Transverse colon (tissue), 3 donors: ENCODE measurements at regions not wholly inside any gene's neighbourhood (a gene's known extent, or its start where the extent isn't known, plus 50 kb on each side); places are given as distances from the start of the nearest gene placed in this dataset.

Source experiments
- EP300 ChIP-seq: sonication (generic); formaldehyde crosslinking; IDR thresholded peaks from one replicate; pipeline ENCODE4 v1.6.1; 2017; ENCODE audit warnings: antibody characterized with exemption, low read depth
- TF ChIP-seq, protein P1 (sequence below), 5 experiments: fragments of 200-600 bp in 3 of 5; fragments of 450-650 bp in 2 of 5; sonication (generic) in 3 of 5; IDR thresholded peaks; 1 replicate in 2 of 5; 2 replicates in 3 of 5; pipeline ENCODE4 v1.5.1; 2016 to 2017; ENCODE audit warnings: antibody characterized with exemption in 5 of 5, inconsistent platforms in 3 of 5, mild to moderate bottlenecking in 2 of 5, moderate library complexity in 1 of 5

DNA sequence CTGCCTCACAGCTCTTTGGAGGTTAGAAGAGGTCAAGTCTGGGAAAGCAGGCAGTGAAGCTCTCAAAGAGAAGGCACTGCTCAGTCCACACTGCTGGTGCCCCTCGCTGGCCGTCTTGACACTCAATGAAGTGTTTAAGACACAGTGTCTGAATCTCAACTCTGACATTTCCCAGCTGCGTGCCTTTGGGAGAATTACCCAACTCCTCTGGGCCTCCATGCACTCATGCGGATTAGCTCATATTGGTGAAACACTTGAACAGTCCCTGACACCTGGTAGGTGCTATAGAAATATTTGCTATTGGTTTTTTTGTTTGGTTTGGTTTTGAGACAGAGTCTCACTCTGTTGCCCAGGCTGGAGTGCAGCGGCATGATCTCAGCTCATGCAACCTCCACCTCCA, 281.0 kb downstream of the SRBD1 start:
- TF ChIP-seq, protein P1, sequence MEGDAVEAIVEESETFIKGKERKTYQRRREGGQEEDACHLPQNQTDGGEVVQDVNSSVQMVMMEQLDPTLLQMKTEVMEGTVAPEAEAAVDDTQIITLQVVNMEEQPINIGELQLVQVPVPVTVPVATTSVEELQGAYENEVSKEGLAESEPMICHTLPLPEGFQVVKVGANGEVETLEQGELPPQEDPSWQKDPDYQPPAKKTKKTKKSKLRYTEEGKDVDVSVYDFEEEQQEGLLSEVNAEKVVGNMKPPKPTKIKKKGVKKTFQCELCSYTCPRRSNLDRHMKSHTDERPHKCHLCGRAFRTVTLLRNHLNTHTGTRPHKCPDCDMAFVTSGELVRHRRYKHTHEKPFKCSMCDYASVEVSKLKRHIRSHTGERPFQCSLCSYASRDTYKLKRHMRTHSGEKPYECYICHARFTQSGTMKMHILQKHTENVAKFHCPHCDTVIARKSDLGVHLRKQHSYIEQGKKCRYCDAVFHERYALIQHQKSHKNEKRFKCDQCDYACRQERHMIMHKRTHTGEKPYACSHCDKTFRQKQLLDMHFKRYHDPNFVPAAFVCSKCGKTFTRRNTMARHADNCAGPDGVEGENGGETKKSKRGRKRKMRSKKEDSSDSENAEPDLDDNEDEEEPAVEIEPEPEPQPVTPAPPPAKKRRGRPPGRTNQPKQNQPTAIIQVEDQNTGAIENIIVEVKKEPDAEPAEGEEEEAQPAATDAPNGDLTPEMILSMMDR (IDR thresholded peaks at IDR 0.05), result no peak
- no peak for TF ChIP-seq EP300
